Erythroblast (primary cell): ENCODE measurements at regions not wholly inside any gene's neighbourhood (a gene's known extent, or its start where the extent isn't known, plus 50 kb on each side); places are given as distances from the start of the nearest gene placed in this dataset.

Experiments used
- DNase-seq, 2 experiments: peaks; one replicate each; lab custom pipeline; 2025; lab: John Stamatoyannopoulos, UW
- GATA1 ChIP-seq: IDR thresholded peaks from 2 replicates; pipeline ENCODE4 v1.6.1; 2011; ENCODE audit warnings: low read depth, mild to moderate bottlenecking, control low read depth, low read length, moderate library complexity
- POLR2A ChIP-seq: IDR thresholded peaks from 2 replicates; pipeline ENCODE4 v1.6.1; 2011; ENCODE audit warnings: mild to moderate bottlenecking, low read length

DNA sequence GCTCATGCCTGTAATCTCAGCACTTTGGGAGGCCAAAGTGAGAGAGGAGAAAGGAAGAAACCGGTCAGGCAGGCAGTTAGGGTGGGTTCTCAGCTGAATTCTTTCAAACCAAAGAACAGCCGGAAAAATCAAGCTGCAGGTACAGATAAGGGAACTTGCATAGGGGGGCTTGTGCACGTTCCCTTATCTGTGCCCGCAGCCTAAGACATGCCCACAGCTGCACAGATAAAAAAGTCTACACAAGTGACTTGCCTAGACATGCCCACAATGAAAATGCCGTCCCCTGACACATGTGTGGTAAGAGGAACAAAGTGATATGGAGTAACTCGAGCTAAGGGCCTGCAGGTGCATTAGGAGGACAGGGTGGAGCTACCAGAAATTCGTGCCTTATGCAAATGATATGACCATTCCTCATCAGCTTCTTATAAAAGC lies 175.8 kb upstream of the SALL4 start:
- TF ChIP-seq POLR2A = no peak
- no peak for TF ChIP-seq GATA1
- DNase-seq = peak; percentile 16 to 55

DNA sequence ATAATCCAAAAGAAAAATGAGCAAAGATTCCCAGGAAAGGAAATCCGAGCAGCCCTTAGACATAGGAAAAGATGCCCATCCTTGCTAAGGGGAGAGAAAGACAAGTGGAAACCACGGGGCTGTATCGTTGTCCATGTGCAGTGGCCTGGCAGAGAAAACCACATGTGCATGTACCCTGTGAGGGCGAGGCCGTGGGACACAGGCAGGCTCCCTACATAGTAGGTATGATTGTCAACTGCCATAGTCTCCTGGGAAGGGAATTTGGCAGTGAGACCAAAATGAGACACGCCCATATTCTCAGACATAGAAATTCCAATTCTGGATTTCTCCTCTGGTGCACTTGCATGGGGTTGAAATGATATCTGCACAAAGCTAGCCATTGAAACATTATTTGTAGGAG lies 169.7 kb upstream of the SALL4 start:
- no peak for TF ChIP-seq GATA1
- no peak for TF ChIP-seq POLR2A
- DNase-seq = no peak

DNA sequence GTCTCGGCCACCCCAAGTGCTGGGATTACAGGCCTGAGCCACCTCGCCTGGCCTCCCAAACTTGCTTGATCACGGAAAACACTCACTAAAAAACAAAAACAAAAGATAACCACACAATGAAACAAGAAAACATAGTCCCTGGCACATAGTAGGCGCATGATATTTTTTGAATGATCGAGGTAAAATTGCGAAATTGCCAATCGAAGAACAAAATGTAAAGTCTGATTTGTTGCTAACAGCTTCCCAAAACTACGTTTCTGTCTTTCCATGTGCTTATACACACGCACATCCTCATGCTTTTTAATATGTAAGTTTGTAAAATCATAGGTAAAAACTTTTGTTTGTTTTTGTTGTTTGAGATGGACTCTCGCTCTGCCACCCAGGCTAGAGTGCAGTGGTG lies 168.5 kb upstream of the SALL4 start:
- TF ChIP-seq GATA1 = no peak
- TF ChIP-seq POLR2A = no peak
- no peak for DNase-seq

DNA sequence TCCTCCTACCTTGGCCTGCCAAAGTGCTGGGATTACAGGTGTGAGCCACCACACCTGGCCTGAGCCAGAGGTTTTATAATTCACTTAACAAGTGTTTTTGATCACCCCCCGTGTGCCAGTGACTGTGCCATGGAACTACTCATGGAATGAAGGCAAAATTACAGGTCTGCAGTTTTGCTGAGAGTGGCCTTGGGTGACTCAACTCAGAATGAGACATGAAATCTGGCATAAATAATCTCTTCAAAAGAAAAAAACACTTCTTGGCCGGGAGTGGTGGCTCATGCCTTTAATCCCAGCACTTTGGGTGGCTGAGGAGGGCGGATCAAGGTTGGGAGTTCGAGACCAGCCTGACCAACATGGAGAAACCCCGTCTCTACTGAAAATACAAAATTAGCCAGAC lies 166.9 kb upstream of the SALL4 start:
- TF ChIP-seq GATA1 (no peak), POLR2A (no peak)
- no peak for DNase-seq

DNA sequence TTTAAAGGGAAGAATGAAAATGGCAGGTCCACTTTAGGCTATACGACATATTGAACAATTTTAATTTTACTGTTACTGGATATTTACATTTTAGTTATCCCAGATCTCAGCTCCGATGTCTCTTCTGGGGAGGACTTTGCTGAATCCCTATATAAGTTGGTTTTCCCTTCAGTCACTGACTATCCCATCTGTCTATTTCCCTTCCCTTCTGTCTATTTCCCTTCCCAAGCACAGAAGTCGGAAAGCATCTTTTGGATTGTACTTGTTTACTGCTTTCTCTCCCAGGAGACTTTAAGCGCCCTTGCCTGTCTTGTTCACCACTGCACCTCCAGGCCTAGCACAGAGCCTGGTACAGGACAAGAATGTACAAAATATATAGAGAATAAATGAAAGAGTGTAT lies 165.8 kb upstream of the SALL4 start:
- TF ChIP-seq GATA1 (no peak), POLR2A (no peak)
- no peak for DNase-seq

DNA sequence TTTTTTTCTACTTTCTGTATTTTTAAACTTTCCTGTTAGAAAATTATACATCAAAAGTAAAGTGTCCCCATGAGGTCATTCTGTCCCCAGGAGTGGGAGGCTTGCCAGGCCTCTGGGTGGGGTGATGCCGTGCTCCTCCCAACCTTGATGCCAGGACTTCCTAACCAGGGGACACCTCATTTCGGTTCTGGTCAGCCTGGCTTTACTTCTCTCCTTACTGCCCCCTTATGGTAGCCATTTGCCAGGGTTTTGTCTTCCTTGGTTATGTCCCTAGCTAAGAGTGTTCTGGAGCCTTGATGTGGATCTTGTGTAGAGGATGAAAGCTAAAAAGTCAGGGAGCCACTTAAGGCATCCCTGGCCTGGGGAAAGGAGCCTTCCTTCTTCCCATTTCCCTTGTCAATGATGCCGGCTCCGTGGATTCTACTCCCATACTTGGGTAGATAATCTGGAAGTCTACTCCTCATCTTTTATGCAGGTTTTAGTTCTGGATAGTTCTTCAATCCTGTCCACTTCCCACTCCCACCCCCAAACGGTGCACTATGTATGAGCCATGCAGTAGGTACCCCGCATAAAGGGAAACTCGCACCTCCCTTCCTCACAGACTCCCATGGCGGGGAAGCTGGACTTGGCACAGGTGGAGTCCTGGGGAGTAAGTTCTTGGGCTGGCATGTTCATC lies 164.1 kb upstream of the SALL4 start:
- no peak for TF ChIP-seq POLR2A
- peak; percentile 57 to 60 for DNase-seq

DNA sequence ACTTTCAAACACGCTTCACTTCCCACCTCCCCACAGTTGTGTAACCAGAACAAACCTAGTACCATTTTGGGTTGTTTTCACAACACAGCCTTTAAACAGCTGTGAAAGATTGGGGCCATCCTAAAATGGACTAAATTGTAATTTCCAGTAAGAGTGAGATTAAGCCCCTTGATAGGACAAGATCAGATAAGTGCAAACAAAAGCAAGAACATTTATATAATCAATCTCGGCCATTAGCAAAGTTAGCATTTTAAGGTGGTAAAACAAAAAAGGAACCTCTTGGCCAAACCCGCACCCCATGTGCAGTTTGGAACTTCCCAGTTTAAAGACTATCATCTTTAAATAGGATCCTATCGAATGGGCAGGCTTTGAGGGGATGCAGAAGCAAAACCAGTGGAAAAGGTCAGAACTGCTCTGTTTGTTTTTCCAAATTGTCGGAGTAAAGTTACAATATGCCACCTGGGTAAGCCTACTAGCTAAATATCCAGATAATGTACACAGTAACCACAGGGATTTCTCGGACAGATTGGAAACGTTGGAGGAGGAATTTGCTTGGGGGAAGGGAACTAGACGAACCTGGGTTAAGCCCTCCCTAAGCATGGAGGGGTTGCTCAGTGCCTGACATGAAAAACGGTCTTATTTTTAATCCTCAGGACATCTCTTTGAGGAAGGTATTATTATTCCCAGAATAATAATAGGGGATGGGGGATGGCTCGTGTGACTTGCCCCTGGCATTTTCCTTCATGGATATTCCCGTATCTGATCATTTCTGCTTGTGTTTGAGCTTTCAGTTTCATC lies 159.8 kb upstream of the SALL4 start:
- no peak for DNase-seq
- TF ChIP-seq POLR2A = no peak
- no peak for TF ChIP-seq GATA1

DNA sequence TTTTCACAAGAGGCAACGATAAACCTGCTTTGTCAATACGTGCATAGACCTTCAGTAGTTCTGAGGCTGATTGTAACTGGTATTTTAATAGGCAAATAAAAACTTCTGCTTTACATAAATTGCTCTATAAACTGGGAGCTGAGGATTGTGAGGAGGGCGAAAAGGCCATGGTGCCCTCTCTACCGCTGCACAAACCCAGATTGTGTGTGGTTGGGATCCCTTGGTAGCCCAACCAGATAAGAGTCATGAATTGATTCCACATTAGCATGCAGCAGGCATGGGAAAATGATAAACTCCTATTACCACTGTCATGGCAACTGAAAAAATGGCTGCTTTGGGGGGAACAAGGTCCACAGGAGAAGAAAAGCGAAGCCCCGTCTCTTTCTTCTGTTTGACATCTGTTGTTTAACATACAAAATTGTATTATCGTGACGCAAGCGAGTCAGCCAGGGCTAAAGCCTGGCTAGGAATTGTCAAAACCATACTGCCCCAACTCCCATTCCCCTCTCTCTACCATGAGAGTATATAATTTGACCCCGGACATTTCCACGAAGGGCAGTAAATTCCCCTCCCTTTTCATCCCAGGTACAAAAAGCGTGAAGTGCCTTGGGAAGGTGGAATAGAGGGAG lies 157.8 kb upstream of the SALL4 start:
- peak in 1 of 2 experiments; percentile 26 for DNase-seq
- TF ChIP-seq GATA1 (no peak), POLR2A (no peak)

DNA sequence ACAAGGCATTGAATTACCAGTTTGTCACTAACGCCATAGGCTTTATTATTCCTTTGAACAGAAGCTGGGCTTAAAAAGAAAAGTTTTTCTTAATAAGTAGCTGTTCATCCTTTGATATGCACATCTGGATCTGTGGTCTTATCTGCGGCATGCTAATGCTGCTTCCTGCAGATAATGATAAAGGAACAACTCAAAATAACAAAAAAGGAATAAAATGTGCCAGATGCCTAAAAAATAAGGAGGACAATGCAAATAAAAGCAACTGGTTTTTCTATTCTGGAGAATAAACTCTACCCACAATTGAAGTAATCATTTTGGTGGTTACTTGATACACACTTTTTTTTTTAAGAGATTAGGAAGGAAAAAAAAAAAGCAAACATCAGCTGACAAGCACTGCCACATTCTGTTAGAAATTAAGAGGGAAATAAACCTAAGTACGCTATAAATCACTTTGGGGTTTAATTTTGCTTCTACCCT lies 156.8 kb upstream of the SALL4 start:
- peak; percentile 17 to 71 for DNase-seq

DNA sequence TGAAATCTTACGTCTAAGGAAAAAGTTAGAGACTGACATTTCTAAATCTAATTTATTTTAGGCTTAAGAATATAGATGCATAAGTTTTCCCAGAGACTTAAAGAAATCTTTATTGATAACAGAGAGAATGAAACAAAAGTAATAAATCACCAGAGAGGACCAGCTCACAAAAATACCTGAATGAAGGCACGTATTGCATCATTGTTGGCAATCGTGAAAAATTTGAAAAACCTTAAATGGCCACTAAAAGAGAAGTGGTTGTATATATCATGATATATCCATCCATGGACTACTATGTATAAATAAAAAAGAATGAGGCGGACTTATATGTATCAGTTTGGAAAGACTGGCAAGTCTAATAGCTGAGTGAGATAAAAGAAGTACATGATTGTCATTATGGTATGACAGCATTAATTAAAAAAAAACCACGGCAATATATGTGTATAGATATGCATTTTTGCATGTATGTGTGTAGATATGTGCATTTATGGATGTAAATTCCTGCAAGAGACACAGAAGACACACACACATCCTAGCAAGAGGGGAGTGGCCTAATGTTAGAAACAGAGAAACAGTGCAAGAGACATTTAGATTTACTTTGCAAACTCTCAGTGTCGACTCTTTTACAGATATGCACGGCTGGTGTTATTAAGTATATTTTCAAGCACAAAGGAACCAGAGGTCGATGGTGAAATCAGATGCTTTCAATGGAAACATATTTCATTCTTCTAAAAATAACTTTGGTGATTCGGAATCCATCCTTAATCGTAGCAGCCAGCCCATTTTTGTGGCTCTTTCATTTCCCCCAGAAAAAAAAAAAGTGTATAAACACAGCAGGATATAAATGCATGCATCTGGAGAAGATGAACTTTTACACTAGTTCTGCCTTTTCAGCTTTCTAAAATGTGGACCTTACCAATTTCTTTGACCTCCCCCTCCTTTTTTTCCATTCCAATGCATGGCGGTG lies 156.1 kb upstream of the SALL4 start:
- DNase-seq = peak in 1 of 2 experiments; percentile 28
- TF ChIP-seq POLR2A (no peak), GATA1 (no peak)

More for the DNA sequence above, 156.8 kb upstream of the SALL4 start:
- TF ChIP-seq POLR2A (no peak), GATA1 (no peak)

DNA sequence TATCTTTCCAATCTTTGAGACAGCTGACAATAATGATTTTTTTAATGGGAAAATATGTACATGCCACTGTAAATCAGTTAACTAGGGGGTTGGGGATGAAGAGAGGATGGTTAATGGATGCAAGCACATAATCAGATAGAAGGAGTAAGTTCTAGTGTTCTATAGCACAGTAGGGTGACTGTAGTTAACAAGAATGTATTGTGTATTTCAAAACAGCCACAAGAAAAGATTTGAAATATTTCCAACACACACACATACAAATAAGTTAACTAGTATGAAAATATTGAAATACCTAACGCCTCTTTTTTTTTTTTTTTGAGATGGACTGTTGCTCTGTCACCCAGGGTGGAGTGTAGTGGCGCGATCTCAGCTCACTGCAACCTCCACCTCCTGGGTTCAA lies 153.4 kb upstream of the SALL4 start:
- no peak for DNase-seq
- no peak for TF ChIP-seq POLR2A
- TF ChIP-seq GATA1 = no peak

DNA sequence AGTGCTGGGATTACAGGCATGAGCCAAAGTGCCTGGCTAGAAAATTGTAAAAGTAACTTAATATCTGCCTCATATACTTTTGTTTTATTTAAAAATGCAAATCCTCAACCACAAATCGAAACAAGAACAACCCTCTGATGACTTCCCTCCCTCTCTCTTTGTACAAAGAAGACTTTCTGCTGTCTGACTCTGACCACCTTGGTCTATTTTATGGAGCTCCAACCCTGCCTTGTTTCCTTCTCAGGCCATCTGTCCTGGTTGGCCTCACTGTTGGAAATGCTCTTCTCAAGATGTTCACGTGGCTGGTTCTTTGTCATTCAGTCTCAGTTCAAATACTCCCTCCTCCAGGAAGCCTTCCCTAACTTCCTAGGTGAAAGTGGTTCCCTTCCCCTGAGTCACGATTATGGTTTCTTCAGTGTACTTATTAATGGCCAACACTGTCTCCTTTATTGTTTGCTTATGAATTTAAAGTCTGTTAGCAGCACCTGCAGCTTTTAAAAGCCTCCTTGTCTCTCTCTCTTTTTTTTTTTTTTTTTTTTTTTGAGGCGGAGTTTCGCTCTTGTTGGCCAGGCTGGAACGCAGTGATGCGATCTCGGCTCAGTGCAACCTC lies 151.5 kb upstream of the SALL4 start:
- no peak for TF ChIP-seq POLR2A
- DNase-seq = no peak

DNA sequence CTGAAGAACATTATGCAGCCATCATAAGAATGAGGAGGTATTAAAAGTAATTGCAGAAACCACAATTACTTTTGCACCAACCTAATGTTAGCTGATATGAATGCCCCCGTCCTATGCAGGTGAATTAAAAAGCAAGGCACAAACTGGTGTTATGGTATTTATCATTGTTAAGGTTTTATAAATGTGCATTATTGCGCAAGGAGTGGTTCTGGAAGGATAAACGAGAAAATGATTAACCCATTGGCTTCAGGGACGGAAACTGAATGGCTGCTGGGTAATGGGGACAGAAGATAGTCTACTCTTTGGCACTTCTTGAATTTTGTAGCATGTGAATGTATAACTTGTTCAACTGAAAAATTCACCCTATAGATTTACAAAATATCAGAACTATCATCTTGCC lies 148.6 kb upstream of the SALL4 start:
- DNase-seq = no peak

More for the DNA sequence above, 148.6 kb upstream of the SALL4 start:
- TF ChIP-seq POLR2A = no peak
- no peak for TF ChIP-seq GATA1
